GM19467 (cell line): ENCODE measurements at regions not wholly inside any gene's neighbourhood (a gene's known extent, or its start where the extent isn't known, plus 50 kb on each side); places are given as distances from the start of the nearest gene placed in this dataset.

Source experiments
- ATAC-seq: cut with Tn5 transposase; IDR thresholded peaks from one replicate; pipeline ENCODE4 v1.9.1; 2021; ENCODE audit warnings: mild to moderate bottlenecking, moderate library complexity; ENCODE audit not compliant: unreplicated experiment

DNA sequence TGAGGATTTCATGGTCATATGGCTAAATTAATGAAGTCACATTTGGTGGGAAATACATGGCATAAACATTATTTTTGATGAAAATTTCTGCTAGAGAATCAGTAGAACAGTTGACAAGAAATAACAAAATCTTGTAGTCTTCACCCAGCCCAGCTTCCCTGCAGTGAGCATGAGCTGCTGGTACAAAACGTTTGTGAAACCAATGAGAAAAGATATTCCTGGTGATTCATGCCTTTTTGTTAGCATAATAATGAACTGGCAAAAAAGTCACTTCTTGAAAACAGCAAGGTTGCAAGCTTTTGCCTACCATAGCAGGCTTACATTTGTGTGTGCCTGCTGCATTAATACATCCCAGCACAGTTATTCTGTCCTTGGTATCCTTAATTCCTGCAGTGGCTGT lies 475.9 kb upstream of the HTR2A start:
- ATAC-seq = no peak

DNA sequence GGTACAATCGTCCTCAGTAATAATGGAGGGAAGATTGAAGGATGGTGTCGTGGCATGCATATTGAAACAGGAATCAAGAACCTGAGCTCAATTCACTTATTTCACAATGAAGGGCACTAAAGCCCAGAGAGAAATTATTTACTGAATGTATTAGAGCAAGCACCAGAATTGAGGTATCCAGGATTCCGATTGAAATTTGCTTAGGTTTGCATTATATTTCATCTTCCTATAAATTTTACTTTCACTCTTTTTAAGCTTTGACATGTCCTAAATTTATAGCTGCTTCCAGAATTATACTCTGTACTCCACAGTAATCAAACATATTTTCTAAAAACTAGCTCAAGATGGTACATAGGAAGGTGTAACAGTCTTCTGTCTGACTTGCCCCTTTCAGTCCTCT lies 454.9 kb upstream of the HTR2A start:
- ATAC-seq = no peak

DNA sequence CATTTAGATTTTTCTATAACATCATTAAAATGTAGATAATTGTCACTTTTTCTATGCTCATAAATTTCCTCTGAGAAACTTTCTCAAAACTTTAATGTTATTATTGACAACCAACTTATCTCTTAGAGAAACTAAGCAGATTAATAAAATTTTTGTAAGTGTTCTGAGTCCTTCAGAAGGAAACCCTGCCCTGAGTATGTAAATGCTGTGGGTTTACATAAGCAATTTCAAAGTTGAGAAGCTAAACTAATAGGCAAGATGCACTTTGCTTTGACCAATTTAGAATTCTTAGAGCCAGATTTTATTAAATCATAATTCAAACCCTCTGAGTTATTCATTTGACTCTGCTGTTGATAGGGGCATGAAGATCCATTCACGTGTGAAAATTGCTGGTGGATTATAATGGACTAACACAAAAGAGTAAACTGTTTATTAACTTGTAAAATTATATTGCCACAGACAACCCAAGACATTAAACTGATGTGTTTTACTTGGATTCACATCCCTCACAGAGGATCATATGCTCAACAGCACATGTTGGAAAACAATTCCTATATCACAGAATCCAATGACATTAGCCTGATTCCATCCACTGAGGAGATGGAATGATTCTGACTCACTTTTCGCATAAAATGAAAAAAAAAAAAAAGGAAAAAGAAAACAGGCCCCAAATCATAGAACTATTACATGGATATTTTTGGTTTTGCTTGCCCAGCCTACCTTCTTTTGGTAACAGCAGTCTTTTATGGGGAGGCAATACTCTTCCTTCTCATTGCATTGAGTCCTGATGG lies 453.7 kb upstream of the HTR2A start:
- no peak for ATAC-seq

DNA sequence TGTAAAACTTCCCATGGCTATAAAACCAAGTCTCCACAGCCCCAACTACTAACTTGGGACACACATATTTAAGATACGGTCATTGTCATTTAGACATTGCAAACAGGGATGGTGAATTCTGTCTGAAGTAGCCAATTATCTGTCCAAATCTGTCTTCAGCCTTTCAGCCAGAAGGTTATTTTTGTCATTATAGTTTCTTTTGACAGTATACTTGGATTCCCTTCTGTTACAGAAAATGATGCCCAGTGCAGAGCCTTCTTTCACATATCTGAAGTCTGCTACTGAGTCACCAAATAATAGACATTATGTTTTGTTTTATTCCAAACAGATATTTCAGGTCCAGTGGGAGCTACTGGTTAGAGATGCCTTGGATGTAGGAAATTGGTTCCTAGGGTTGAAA lies 452.4 kb upstream of the HTR2A start:
- ATAC-seq = no peak

DNA sequence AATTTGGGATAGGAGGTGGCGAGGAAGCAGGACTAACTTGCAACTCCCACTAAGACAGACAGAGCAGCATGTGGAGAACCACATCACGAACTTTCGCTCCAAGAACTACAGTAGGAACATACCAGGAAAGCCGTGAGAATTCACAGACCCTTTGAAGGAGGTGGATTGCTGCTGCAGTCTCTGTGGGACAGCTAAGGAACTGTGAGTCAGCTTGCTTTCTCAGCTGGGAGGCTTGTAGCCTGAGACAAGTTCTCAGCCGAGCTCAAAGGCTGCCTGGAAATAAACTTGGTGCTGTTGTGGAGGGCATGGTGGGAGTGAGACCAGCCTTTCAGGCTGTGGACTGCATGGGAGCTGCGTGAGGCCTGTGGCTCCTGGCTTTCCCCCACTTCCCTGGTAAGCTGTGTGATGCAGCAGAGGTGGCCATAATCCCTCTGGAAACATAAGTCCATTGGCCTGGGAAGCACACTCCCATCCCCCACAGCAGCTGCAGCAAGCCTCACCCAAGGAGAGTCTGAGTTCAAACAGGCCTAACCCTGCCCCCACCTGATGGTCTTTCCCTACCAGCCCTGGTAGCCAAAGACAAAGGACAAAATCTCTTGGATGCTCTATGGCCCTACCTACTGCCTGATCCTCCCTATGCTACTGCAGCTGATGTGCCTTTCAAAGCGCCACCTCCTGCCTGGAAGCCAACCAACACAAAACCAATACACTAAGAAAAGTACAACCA lies 441.1 kb upstream of the HTR2A start:
- ATAC-seq = no peak

DNA sequence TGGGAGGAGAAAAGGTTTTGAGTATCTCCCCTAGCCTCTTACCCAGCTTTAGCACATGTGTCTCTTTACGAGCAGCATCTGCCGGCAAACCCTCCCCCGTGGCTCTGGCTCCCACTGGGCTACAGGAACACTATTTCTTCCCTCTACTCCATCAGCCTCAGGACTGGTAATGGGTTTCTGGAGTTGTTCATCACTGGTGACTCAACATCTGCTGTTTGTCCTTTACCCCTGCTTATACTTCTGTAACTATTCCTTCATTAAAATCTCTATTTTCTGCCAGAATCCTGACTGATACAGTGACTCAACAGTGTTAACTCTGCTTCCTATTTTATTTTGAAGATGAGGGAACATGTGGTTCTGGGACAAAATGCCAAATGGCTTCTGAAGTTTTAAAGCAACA lies 437.3 kb upstream of the HTR2A start:
- no peak for ATAC-seq

DNA sequence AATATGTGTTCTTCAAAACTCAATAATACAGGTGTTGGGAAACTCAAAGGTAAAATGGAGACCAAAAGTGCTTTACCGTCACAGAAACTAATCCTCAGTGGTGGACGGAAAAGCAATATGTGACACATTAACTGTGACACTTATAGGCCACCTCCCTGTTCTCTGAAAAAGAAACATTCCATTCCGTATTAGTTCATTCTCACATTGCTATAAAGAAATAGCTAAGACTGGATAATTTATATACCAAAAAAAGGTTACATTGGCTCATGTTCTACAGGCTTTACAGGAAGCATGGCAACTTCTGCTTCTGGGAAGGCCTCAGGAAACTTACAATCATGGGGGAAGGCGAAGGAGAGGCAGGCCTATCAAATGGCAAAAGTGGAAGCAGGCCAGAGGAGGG lies 435.3 kb upstream of the HTR2A start:
- ATAC-seq = no peak

DNA sequence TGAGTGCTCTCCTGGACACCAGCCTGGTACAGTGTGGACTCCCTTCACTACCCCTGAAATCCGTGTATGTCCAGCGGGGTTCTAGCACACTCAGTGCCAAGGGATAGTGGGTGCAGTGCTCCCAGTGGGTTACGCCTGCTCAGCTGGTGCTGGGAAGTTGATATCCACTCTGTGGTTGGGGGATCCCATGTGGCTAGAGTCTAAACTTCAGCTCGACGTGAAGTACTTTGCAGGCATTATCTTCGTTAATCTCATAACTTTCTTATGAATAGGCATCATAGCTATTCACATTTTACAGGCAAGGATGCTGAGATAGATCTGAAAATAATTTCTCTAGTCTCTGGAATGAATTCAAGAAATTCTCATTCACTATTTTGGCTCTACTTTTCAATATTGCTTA lies 433.2 kb upstream of the HTR2A start:
- ATAC-seq = no peak

DNA sequence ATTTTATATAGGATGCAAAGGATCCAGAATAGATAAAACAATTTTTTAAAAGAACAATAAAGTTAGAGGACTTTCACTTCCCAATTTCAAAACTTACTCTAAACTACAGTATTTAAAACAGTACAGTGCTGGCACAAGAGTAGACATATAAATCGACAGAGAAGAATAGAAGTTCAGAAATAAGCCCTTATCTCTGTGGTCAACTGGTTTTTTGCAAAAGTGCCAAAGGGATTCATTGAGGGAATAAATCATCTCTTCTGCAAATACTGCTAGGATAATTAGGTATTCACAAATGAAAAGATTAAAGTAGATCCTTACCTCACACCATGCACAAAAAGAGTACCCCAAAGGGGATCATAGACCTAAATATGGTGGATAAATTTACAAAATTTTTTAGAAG lies 431.0 kb upstream of the HTR2A start:
- no peak for ATAC-seq

DNA sequence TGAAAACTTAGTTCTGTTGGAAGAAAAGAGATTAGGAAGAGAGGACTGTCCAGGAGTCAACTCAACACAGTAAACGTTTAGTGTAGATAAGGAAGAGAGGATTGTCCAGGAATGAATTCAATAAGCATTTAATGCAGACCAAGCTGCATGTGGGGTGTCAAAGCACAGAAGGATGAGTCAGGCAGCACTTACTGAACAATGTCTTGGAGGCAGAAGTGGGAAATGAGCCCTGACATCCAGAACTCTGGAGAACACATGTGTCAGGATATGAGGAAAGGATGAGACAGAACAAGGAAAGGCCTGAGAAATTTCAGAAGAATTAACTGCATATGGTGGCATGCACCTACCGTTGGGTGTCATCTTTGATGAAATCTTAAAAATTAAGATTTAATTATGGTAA lies 429.2 kb upstream of the HTR2A start:
- no peak for ATAC-seq

DNA sequence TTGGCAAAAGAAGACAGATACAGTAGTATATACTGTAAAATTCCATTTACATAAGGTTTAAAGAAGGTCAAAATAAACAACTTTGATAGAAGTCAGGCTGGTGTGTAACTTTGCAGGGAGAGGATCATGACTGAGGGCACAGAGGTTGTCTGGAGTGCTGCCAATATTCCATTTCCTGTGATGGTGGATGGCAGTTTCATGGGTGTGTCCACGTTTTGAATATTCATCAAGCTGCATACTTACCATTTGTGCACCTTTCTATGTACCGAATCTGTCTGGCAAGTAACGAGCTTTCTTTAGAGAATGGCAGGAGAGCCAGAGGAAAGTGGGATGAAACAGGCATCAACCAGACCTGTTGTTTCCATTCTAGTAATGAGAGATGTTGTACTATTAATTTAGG lies 420.5 kb upstream of the HTR2A start:
- ATAC-seq = no peak

DNA sequence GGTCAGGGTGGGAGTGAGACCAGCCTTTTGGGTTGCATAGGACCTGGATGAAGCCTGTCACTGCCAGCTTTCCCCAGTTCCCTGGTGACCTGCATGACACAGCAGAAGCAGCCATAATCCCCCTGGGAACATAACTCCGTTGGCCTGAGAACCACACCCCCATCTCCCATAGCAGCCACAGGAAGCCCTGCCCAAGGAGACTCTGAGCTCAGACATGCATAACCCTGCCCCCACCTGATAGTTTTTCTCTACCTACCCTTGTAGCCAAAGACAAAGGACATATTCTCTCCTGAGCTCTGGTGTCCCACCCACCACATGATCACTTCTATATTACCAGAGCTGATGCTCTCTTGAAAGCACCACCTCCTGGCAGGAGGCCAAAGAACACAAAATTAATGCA lies 413.5 kb upstream of the HTR2A start:
- ATAC-seq = no peak

DNA sequence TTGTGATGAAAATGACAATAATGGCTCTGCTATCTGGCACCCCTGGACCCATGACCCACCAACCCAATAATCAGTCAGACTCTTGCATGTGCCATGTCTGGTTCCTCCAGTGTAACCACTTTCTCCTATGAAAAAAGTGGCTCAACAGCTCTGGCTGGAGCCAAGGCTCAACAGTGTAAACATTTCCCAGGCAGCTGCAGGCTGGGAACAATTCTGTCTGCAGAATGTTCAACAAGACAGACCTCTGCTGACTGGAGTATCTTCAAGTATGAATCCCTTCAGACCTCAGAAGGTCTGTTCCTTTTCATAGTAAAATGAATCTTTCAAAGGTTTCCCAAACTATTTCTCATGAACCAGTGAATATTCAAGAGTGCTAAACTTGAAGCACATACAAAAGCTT lies 410.1 kb upstream of the HTR2A start:
- ATAC-seq = no peak

DNA sequence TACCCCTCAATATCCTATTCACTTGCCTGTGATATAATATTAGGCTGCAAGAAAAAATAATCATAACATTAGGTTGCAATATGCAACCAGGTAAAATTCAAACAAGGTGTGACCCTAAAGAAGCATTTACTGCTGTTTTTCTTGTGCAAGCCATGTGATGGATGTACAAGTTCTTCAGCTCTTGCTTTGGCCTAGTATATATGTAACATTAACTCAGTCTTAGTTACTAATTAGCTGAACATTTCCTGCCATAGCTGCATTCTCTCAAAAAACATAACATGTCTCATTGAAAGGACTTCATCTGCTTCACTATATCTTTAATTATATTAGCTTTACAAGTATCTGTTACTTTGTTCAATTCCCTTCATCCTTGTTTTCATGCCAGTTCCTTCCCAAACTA lies 406.8 kb upstream of the HTR2A start:
- ATAC-seq = peak; percentile 74

DNA sequence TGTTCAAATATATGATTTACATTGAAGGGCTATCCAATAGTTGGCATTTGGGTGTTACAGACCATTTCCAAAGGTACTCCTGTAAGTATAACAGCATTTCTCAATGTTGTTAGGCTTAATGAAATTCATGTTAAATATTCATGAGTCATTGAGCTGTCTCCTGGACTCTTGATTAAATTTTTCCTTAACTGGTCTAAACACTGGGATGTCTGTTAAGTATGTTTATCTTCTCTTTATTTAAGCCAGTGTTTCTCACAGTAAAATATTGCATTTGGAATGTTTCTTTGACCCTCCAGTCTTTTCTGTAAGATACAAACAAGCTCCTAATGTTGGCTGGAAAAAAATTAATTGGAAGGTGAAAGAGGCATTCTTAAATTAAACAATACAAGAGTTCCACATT lies 402.5 kb upstream of the HTR2A start:
- ATAC-seq = no peak

DNA sequence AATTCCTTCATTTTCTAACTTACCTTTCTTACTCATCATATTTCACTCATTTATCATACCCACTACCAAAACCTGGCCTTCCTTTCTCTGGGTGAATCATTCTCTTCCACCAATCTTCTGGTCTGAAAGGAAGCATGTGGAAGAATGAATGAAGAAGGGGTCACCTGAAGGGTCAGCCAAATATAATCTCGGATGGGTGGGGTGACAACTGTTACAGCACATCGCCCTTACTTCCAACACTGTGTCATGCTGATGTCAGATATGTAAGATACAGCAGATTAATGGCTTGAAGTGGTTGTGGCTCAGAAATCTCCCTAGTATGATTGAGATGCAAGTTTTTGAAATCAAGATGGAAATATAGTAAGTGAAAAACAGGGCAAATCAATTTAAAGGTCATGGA lies 401.7 kb upstream of the HTR2A start:
- no peak for ATAC-seq

DNA sequence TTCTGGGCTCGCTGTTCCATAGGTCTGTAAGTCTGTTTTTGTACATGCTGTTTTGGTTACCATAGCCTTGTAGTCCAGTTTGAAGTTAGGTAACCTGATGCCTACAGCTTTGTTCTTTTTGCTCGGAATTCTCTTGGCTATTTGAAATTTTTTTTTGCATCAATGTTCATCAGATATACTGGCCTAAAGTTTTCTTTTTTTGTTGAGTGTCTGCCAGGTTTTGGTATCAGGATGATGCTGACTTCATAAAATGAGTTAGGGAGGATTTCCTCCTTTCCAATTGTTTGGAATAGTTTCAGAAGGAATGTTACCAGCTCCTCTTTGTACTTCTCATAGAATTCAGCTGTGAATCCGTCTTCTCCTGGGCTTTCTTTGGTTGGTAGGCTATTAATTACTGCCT lies 397.8 kb upstream of the HTR2A start:
- no peak for ATAC-seq

DNA sequence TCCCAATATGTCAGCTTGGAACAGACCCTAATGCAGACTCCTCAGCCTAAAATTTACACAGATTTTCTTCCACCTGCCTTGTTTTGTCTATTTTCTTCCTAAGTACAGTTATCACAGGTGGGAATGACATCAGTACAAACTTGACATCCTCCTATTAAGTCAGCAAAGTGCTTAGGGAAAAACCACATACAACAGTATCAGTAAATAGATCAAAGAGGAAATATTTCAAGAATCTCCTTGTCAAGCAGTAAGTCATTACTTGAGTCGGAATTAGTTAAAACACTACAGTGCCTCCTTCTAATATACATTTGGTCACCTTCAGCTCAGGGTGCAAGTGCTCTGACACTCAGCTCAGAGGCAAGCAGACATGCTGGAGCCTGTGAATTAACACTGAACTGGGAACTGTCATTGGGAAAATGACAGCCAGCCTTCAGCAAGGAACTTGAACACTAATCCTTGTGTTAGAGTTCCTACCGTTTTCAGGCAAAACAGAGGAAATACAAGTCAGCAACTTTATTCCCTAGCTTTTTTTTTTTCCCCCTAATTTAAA lies 394.3 kb upstream of the HTR2A start:
- no peak for ATAC-seq

DNA sequence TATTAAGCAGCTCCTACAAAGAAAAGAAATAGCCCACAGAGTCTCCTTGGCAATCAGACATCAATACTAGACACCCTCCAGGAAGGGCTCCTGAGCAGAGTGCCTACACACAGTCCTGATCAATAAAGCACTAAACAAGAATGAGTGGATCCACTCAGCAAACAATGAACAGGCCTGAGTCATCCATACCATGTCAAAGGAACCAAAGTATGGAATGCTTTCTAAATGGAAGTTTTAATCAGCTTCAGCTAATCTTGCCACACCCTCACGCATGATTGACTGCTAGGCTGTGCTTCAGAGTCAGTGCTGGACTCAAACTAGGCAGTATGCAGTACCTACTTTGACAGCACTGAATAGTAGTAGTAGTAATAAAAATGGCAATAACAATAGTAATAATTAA lies 392.7 kb upstream of the HTR2A start:
- no peak for ATAC-seq

DNA sequence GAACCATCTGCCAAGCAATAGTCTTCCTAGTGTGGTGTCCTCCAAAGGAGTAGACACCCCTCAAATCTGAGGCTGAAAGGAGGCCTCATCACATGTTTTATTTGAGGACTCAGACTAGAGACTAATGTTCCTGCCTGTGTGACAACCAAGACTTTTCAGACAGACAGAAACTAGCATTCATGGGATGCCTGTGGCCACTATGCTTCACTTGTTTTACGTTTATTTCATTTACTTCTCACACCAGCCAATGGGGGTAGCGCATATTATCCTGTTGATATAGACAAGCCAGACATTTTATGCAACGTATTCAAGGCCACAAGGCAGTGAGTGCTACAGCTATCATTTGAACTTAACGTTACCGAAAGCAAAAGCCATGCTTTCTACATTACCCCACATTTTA lies 391.7 kb upstream of the HTR2A start:
- ATAC-seq = no peak

DNA sequence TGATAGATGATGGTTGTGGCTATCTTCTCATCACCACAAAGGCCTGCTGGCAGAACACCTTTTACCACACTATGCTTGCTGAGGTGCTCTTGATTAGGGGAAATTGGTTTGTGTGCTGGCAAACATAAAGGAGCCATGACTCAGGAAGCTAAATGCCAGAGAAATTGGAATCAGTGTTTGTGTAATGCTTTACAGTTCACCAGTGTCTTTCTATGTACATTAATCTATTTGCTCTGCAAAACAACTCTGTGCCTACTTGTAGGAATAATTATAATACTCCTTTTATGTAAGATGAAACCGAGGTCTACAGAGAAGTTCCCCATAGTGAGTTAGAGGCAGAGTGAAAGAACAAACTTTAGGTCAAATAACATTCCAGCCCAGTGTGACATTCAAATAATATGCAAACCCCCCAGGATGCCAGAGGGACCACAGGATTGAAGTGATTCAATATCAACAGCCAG lies 390.5 kb upstream of the HTR2A start:
- ATAC-seq = no peak

DNA sequence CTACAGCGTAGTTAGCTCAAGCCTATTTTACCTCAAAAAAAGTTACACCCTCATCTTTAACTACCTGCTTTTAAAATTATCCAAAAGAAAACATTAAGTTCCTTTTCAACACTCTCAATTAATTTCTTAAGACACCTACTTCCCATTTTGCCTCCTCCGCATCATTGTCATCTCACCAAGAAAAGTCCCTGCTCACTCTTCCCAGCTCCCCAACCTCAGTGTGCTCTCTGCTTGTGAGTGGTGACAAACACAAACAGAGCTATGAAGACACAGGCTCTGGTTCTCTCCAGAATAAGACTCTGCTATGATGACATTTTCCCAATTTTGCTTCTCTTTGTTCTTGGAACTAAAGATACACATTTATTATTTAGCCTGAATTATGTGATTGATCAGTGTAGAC lies 385.1 kb upstream of the HTR2A start:
- ATAC-seq = no peak
